GM19035 (cell line): ENCODE measurements at regions not wholly inside any gene's neighbourhood (a gene's known extent, or its start where the extent isn't known, plus 50 kb on each side); places are given as distances from the start of the nearest gene placed in this dataset.
"Not testable (repeated sequence)": the region's sequence is repeated elsewhere in the genome, so short reads cannot be mapped to it uniquely, and the experiment has no call there.

Experiments
- ATAC-seq: cut with Tn5 transposase; IDR thresholded peaks from one replicate; pipeline ENCODE4 v1.9.1; 2021; ENCODE audit not compliant: unreplicated experiment

GRCh38 chr17:31686495-31686894 is 172.5 kb downstream of the COPRS start:
- no peak for ATAC-seq

DNA sequence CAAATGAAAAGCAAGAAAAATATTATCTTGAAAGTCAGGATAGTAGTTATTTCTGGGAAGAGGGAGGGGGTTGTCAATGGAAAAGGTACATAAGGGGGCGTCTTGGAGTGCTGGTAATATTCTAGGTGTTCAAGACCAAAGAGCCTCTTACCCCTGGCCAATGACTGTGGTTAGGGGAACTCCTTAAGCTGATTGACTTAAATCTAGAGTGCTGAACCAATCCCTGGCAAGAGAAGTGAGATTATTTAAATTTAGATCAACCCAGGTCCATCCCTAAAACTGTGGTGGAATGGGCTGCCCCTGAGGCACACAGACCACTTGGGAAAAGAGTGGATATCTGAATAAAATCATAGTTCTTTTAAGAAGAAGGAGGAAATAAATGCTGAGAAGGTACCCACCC is 174.1 kb downstream of the COPRS start:
- no peak for ATAC-seq

- ATAC-seq: no peak
These were observed 178.9 kb downstream of the COPRS start for GRCh38 chr17:31680126-31680525.

DNA sequence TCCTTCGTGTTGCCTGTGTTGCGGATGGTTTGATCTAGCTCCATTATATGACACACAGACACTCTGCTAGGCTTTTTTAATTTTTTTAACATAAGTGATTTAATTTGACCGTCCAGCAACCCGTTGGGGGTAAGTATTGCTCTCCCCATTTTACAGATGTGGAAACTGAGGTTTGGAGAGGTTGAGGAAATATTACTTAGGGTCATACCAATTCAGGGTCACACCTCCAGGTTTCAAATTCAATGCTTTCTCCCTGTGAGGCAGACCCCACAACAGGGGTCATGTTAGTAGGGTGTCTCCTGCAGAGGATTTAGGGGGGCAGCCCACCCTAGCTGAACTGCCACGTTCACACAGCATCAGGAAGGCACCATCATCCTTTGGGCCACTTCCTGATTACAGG is 179.4 kb downstream of the COPRS start:
- ATAC-seq: no peak

GRCh38 chr17:31678431-31678830 is 180.6 kb downstream of the COPRS start:
- no peak for ATAC-seq

GRCh38 chr17:31677681-31678080 is 181.4 kb downstream of the COPRS start:
- no peak for ATAC-seq

GRCh38 chr17:31677036-31677435 is 182.0 kb downstream of the COPRS start:
- ATAC-seq: no peak

GRCh38 chr17:31675392-31675791 is 183.7 kb downstream of the COPRS start:
- not testable (repeated sequence) for ATAC-seq

GRCh38 chr17:31674717-31675349 is 184.2 kb downstream of the COPRS start:
- ATAC-seq: no peak

DNA sequence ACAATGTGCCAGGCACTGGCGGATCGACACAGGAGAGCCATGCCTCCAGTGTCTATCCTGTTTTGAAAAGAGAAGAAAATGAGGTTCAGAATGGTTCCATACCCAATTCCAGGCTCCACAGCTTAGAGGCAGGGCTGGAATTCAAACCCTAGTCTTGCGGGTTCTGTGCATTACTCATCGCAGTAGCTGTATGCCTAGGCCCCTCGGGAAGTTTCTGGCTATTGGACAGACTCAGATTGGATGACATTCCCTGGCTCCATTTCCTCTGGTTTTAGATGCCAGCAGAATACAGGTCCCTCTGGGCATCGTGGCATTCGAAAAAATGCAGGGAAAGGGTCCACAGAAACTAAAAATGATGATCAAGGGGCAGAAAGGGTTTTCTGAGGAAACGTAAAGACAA is 184.7 kb downstream of the COPRS start:
- ATAC-seq: no peak

GRCh38 chr17:31673076-31673475 is 186.0 kb downstream of the COPRS start:
- ATAC-seq: no peak

GRCh38 chr17:31672161-31672819 is 186.8 kb downstream of the COPRS start:
- no peak for ATAC-seq

DNA sequence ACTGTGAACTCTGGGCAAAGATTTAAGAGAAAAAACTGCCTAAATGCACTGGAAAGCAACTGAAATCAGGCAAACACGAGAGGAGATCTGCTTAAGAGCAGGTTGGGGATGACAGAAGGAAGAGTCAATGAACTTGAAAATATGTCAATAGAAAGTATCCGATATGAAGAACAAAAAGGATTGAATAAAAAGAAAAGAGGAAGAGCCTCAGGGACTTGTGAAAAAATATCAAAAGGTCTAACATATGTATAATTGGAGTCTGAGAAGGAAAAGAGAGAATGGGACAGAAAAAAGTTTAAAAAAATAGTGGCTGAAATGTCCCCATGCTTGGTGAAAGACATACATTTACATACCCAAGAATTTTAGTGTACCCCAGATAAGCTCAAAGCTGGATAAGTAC is 195.5 kb downstream of the COPRS start:
- ATAC-seq: no peak

- no peak for ATAC-seq
These were observed 198.4 kb downstream of the COPRS start for GRCh38 chr17:31660684-31661083.

DNA sequence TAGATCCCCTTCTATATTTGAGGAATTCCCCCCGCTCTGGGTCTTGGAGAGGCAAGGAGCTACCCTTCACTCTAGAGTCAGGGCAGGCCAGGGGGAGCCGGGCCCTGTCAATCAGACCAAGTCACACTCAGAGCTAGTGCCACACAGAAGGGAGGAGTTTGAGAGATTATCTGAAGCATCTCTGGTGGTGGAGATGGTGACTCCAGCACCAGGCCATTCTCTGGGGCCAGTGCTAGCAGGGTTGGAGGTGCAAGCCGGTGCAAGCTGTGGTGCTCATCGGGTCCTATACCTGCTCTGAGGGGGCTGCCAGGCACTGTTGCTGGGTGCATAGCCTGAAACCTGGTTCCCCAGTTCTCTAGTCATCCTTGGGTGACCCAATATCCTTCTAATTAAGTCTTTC is 201.2 kb downstream of the COPRS start:
- no peak for ATAC-seq

DNA sequence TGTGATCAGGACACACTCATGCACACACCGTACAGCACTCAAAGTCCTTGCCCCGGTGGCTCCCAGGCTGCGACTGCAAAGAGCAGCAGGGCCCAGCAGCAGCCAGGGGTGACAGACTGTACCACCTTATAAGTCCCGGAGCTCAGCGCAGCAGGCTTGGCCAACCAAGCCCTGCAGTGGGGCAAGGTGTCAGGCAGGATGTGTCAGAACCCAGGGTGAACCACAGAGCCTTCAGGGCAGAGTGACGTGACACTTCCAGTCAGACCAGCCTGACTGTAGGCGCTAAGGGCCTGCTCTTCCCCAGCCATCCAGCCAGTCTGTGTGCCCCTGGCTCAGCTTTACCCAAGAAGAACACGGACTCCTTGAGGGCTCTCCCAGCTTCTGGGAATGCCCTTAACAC is 204.1 kb downstream of the COPRS start:
- ATAC-seq: no peak

DNA sequence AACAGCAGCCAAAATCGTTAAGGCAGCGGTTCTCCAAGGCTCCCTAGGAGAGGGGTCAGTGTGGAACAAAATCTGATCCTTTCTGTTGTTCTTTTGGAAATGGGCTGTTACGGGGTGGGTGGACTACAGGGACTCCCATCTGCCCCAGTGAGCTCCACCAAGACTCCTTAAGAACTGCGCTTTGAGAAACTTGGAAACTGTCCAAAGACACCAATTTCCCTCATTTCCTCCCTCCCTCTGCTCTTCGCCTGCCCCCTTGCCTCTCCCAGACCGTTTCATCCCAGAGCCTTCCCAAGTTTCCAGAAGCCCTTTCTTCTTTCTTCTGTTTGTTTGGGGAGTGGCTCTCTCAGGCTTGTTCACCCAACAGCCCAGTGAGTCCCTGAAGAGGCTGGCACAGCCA is 205.4 kb downstream of the COPRS start:
- ATAC-seq: no peak

- no peak for ATAC-seq
These were observed 208.1 kb downstream of the COPRS start for GRCh38 chr17:31650756-31651520.

- no peak for ATAC-seq
These were observed 209.7 kb downstream of the COPRS start for GRCh38 chr17:31649302-31649701.

- no peak for ATAC-seq
These were observed 211.4 kb downstream of the COPRS start for GRCh38 chr17:31647661-31648060.

DNA sequence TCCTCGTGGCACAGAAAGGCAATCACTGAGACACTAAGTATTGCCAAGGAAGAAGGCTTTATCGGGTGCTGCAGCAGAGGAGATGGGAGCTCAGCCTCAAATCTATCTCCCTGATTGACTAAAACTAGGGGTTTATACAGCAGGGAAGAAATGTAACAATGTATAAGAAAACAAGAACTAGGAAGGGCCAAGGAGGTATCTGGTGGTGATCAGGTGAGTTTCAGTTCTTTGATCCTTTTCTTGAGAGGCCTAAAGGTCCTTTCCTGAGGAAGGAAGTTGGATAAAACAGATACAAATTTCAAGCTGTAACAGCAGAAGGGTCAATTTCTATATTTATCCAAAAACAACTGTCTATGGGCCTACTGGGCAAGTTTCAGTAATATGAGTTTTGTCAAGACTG is 212.4 kb downstream of the COPRS start:
- ATAC-seq: no peak

- no peak for ATAC-seq
These were observed 213.7 kb downstream of the COPRS start for GRCh38 chr17:31645351-31645750.
